Vagina (tissue), 2 donors: ENCODE measurements at regions not wholly inside any gene's neighbourhood (a gene's known extent, or its start where the extent isn't known, plus 50 kb on each side); places are given as distances from the start of the nearest gene placed in this dataset.

Experiments
- DNase-seq, 2 donors: peaks; one replicate each; pipeline ENCODE4 v3.0.0-alpha.2; 2017; ENCODE audit errors: extremely low spot score in 2 of 2
- H3K27ac ChIP-seq: fragments of 200-600 bp; sonication (generic); one replicate; pipeline ENCODE4 v1.5.1; 2019
- H3K27me3 ChIP-seq: fragments of 200-600 bp; sonication (generic); one replicate; pipeline ENCODE4 v1.5.1; 2019
- H3K36me3 ChIP-seq, 2 donors: fragments of 200-600 bp; sonication (generic); one replicate each; pipeline ENCODE4 v1.5.1; 2017 to 2019
- H3K4me1 ChIP-seq: fragments of 200-600 bp; sonication (generic); one replicate; pipeline ENCODE4 v1.5.1; 2019
- H3K4me3 ChIP-seq, 2 donors: fragments of 200-600 bp; sonication (generic); 1 replicate in 1 of 2; 2 replicates in 1 of 2; pipeline ENCODE4 v1.5.1; 2016 to 2019
- H3K9me3 ChIP-seq: fragments of 200-600 bp; sonication (generic); one replicate; pipeline ENCODE4 v1.5.1; 2019
- POLR2A ChIP-seq, 2 donors: fragments of 450-650 bp; IDR thresholded peaks; one replicate each; pipeline ENCODE4 v1.6.1; 2017; ENCODE audit warnings: antibody characterized with exemption in 2 of 2, mild to moderate bottlenecking in 2 of 2, moderate library complexity in 2 of 2
- POLR2AphosphoS5 ChIP-seq, 2 donors: sonication (generic); formaldehyde crosslinking; IDR thresholded peaks; one replicate each; pipeline ENCODE4 v1.9.0; 2017; ENCODE audit warnings: antibody characterized with exemption in 2 of 2, mild to moderate bottlenecking in 2 of 2, low read depth in 1 of 2; ENCODE audit not compliant: insufficient read depth in 1 of 2
- intact Hi-C: fragments of 100-400 bp; cut with DNase I; formaldehyde crosslinking; loops from one replicate; pipeline ENCODE4 v1.15.1; 2023
- TF ChIP-seq, protein P1 (sequence below), 3 experiments: fragments of 450-650 bp in 2 of 3; fragments of 200-600 bp in 1 of 3; sonication (generic) in 1 of 3; IDR thresholded peaks; one replicate each; pipeline ENCODE4 v1.5.1; 2017 to 2019; ENCODE audit warnings: antibody characterized with exemption in 3 of 3, mild to moderate bottlenecking in 2 of 3, moderate library complexity in 2 of 3

DNA sequence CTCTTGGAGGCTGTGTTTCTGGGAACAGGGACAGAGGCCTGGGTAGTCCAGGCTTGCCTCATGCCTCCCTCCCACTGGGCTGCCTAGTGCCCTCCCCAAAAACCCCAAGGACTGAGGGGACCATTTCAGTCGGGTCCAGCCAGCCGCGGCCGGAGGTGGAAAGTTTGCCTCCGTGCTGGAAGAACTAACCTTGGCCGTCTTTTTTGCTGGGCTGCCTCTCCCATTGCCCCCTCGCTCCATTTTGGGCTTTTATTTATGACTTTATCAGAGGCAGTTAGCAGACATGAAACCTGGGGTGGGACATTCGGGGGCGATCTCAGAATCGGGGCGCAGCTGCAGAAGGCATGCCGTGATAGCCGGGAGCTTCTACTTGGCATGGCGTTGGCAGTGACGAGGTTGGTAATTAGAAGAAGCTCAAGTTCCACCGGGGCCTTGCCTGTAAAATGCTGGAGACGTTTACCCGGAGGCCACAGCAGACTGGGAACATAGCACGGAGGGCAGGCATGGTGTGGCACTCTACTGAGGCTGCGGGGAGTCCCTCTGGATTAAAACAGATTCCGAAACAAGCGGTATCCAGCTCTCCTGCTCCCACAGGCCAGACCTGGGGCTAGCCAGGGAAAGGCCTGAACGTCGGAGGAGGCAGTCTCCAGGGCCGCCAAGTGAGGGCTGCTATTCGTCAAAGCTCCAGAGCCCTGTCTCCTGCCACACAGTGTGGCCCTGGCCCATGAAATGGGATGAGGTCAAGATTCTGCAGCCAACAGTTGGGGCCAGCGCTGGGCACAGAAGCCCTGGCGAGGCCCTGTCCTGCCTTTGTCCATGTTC, 76.4 kb upstream of the PPARA start:
- no peak for DNase-seq
- Histone ChIP-seq H3K27me3 (no peaks in the 10 kb centered on the region), H3K9me3 (no peaks in the 10 kb centered on the region), H3K4me3 (peak overlapping the region; percentile 82 to 95), H3K36me3 (no peaks in the 10 kb centered on the region), H3K4me1 (peaks cover 49% of the 10 kb centered on the region), H3K27ac (peak overlapping the region; percentile 100)
- intact Hi-C loops, result loop anchor here (5.0 to 10.0 kb wide), 2 partner anchors 38 to 69 kb away; no protein-coding TSS in a partner anchor
- TF ChIP-seq, protein P1, sequence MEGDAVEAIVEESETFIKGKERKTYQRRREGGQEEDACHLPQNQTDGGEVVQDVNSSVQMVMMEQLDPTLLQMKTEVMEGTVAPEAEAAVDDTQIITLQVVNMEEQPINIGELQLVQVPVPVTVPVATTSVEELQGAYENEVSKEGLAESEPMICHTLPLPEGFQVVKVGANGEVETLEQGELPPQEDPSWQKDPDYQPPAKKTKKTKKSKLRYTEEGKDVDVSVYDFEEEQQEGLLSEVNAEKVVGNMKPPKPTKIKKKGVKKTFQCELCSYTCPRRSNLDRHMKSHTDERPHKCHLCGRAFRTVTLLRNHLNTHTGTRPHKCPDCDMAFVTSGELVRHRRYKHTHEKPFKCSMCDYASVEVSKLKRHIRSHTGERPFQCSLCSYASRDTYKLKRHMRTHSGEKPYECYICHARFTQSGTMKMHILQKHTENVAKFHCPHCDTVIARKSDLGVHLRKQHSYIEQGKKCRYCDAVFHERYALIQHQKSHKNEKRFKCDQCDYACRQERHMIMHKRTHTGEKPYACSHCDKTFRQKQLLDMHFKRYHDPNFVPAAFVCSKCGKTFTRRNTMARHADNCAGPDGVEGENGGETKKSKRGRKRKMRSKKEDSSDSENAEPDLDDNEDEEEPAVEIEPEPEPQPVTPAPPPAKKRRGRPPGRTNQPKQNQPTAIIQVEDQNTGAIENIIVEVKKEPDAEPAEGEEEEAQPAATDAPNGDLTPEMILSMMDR (IDR thresholded peaks at IDR 0.05), result no peak
- TF ChIP-seq POLR2AphosphoS5 (IDR thresholded peaks at IDR 0.05; ENCODE audit: insufficient read depth in 1 of 2, low read depth in 1 of 2), result peak in 1 of 2 donors; percentile 38
- no peak for TF ChIP-seq POLR2A (IDR thresholded peaks at IDR 0.05)

DNA sequence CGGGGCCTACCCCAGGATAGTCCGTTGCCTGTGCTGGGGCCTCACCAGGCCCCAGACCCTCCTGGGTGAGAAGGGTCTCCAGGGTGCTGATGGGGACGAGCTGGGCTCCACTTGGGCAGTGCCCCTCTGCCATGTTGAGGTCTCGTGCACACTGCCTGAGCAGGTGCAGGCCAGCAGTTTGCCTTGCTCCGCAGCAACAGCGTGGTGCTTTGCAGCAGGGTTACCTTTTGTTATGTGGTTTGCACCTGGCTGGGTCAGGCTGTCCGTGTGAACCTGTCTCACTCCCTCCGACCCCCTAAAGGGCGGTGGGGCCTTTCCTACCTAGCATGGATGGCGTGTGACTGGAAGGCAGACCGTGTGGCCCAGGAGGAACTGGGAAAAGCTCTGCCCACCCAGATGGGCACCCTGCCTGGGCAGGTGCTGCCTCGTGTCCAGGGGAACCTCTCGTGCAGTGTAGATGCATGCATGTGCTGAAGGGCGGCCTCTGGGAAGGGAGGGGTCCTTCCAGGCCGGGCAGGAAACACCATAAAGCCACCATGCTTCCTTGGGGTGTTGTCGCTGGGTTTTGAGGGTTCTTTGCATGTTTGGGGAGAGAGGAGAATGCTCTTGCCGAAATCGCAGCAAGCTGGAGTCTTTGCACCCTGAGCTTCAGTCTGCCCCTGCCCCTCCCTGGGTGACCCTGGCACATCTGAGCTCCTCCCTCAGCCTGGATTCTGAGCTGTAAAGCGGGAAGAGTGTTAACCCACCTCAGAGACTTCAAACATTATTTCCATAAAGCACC, 75.4 kb upstream of the PPARA start:
- TF ChIP-seq, protein P1 (IDR thresholded peaks at IDR 0.05), result no peak
- TF ChIP-seq POLR2AphosphoS5 (IDR thresholded peaks at IDR 0.05; ENCODE audit: insufficient read depth in 1 of 2, low read depth in 1 of 2), result peak in 1 of 2 donors; percentile 44
- TF ChIP-seq POLR2A (IDR thresholded peaks at IDR 0.05), result no peak
- H3K27me3 ChIP-seq, result no peaks in the 10 kb centered on the region
- peak overlapping the region; percentile 100 for H3K27ac ChIP-seq
- intact Hi-C loops, result loop anchor here (5.0 to 10.0 kb wide), 2 partner anchors 37 to 70 kb away; no protein-coding TSS in a partner anchor
- peaks cover 56% of the 10 kb centered on the region for H3K4me1 ChIP-seq
- H3K36me3 ChIP-seq, result no peaks in the 10 kb centered on the region
- H3K4me3 ChIP-seq, result peak overlapping the region; percentile 82 to 95
- H3K9me3 ChIP-seq, result no peaks in the 10 kb centered on the region
- no peak for DNase-seq

DNA sequence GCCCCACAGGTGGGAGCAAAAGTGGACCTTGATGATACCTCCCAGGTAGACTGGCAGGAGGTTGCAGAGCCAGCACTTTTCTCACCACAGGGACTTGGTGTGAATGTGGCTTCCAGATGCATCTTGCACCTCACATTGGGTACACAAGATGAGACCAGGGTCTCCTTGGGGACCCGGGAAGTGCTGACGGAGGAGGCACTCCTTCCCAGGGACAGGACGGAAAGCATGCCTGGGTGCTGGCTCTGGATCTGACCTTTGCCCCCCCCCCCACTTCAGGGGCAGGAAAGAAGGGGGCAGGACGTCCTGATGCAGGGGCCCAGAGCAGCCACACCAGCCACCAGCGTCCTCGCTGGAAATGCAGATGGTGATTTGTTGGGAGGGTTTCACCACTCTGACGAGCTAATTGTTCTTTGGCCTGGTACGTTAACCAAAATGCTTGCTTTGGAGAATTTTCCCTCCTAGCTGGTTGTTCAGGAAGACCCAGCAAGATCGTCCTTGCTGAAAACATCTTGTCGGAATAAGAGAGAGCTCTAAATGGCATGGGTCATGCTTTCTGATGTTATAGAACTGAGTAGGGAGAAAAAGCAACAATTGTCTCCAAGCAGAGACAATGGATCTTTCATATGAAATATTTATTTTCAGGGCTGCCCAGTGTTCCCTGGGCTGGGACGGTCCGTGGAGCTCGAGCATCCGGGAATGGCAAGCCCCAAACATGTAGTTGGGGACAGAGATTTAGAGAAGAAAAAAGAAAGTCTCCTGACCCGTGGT, 74.4 kb upstream of the PPARA start:
- Histone ChIP-seq H3K27ac (peak overlapping the region; percentile 100), H3K9me3 (no peaks in the 10 kb centered on the region), H3K36me3 (no peaks in the 10 kb centered on the region), H3K4me3 (peak overlapping the region; percentile 82 to 95), H3K27me3 (no peaks in the 10 kb centered on the region), H3K4me1 (peaks cover 61% of the 10 kb centered on the region)
- DNase-seq, result no peak
- TF ChIP-seq POLR2AphosphoS5 (IDR thresholded peaks at IDR 0.05; ENCODE audit: insufficient read depth in 1 of 2, low read depth in 1 of 2), result no peak
- TF ChIP-seq, protein P1 (IDR thresholded peaks at IDR 0.05), result no peak
- TF ChIP-seq POLR2A (IDR thresholded peaks at IDR 0.05), result no peak
- intact Hi-C loops, result loop anchor here (10.0 kb wide), 1 partner anchor 71 kb away; no protein-coding TSS in a partner anchor

DNA sequence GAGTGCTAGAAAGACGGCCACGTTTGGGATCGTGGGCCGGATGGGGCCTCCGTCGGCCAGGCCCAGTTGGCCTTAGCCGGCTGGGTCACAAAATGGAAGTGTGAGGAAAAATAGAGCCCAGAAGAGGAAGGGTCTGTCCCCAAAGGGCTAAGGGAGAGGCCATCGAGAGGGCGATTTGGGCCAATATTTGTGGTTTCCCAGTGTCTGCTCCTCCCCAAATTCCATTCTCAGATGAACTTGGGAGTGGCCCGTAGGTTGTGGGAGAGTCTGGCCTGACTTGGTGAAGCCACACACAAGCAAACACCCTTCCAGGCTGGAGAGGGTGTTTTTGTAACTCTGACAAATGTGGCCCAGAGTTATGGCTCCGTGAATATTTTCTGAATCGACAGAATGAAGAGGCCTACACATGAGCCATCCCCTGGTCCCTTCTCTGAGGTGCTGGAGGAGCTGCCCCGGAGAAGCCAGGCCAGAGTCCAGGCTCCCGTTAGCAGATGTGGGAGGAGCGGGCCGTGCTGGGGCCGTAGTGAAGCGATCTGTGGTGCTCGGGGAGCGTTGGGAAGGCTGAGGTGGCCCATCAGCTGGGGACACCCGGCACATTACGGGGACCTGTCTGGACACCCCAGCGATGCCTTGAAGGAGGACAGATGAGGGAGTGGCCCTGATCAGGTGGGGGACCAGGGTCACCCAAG, 73.5 kb upstream of the PPARA start:
- intact Hi-C loops, result loop anchor here (10.0 kb wide), 1 partner anchor 72 kb away; no protein-coding TSS in a partner anchor
- DNase-seq, result no peak

More for the DNA sequence above, 73.5 kb upstream of the PPARA start:
- no peaks in the 10 kb centered on the region for H3K36me3 ChIP-seq
- H3K27me3 ChIP-seq, result no peaks in the 10 kb centered on the region
- TF ChIP-seq POLR2AphosphoS5 (IDR thresholded peaks at IDR 0.05; ENCODE audit: insufficient read depth in 1 of 2, low read depth in 1 of 2) (peak in 1 of 2 donors; percentile 74), POLR2A (IDR thresholded peaks at IDR 0.05) (peak in 1 of 2 donors; percentile 25)
- TF ChIP-seq, protein P1 (IDR thresholded peaks at IDR 0.05), result no peak
- H3K27ac ChIP-seq, result peak overlapping the region; percentile 100
- H3K4me3 ChIP-seq, result peak overlapping the region; percentile 82 to 95
- H3K4me1 ChIP-seq, result peaks cover 67% of the 10 kb centered on the region
- no peaks in the 10 kb centered on the region for H3K9me3 ChIP-seq
